Karpas-422 (cell line): ENCODE measurements at regions not wholly inside any gene's neighbourhood (a gene's known extent, or its start where the extent isn't known, plus 50 kb on each side); places are given as distances from the start of the nearest gene placed in this dataset.

Experiments used
- DNase-seq: peaks from one replicate; pipeline ENCODE4 v3.0.0-alpha.2; 2015
- H2AFZ ChIP-seq: fragments of 200-600 bp; sonication (generic); 2 replicates; pipeline ENCODE4 v1.6.1; 2014; ENCODE audit warnings: antibody characterized with exemption, low read length, mixed read lengths
- H3K27ac ChIP-seq: fragments of 200-600 bp; sonication (generic); 2 replicates; pipeline ENCODE4 v1.5.1; 2014; ENCODE audit warnings: mild to moderate bottlenecking, low read length, moderate library complexity
- H3K27me3 ChIP-seq: fragments of 200-600 bp; sonication (generic); 2 replicates; pipeline ENCODE4 v1.6.1; 2014; ENCODE audit warnings: low read length, mixed read lengths
- H3K36me3 ChIP-seq: fragments of 200-600 bp; sonication (generic); 2 replicates; pipeline ENCODE4 v1.6.1; 2014; ENCODE audit warnings: low read length, mixed read lengths; ENCODE audit not compliant: insufficient read depth
- H3K4me1 ChIP-seq: fragments of 200-600 bp; sonication (generic); 2 replicates; pipeline ENCODE4 v1.6.1; 2014; ENCODE audit warnings: mild to moderate bottlenecking, low read length, mixed read lengths
- H3K4me2 ChIP-seq: fragments of 200-600 bp; sonication (generic); 2 replicates; pipeline ENCODE4 v1.6.1; 2014; ENCODE audit warnings: low read length, low read depth, mild to moderate bottlenecking; ENCODE audit not compliant: poor library complexity, severe bottlenecking
- H3K4me3 ChIP-seq: fragments of 200-600 bp; sonication (generic); 2 replicates; pipeline ENCODE4 v1.5.1; 2014; ENCODE audit warnings: mild to moderate bottlenecking, antibody characterized with exemption, low read length, mixed read lengths
- H3K79me2 ChIP-seq: fragments of 200-600 bp; sonication (generic); 2 replicates; pipeline ENCODE4 v1.6.1; 2014; ENCODE audit warnings: mild to moderate bottlenecking, low read length, mixed read lengths
- H3K9ac ChIP-seq: fragments of 200-600 bp; sonication (generic); 2 replicates; pipeline ENCODE4 v1.6.0; 2014; ENCODE audit warnings: low read length
- H3K9me2 ChIP-seq: fragments of 200-600 bp; sonication (generic), shearing (Covaris generic); replicated peaks from 2 replicates; pipeline ENCODE4 v1.6.0; 2014; ENCODE audit warnings: mild to moderate bottlenecking, low read length, moderate library complexity; ENCODE audit not compliant: insufficient read depth
- H3K9me3 ChIP-seq: fragments of 300-700, 200-600 bp; sonication (generic); 2 replicates; pipeline ENCODE4 v1.6.1; 2014; ENCODE audit warnings: low read length, mixed read lengths
- H4K20me1 ChIP-seq: fragments of 200-600 bp; sonication (generic); 2 replicates; pipeline ENCODE4 v1.6.1; 2014; ENCODE audit warnings: mild to moderate bottlenecking, antibody characterized with exemption, low read length, low read depth; ENCODE audit not compliant: insufficient read depth

DNA sequence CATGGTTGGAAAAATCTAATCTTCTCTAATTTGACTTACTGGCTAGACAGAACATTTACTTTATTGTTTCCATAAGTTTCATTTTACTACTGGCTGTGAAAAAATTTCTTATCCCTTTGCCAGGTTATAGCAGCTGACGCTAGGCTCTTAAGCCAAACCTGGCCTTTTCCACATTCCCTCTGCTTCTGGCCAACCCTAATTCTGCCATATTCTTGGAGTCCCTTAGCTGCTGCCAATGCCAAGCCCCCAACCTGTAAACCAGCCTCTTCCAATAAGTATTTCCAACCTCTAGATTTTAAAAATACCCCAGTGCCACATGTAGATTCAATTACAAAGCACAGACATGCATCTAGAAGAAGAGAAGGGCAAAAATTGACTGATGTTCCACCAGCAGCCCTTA lies 452.3 kb upstream of the MEX3C start:
- H3K36me3 ChIP-seq: no peaks in the 10 kb centered on the region
- no peak overlapping the region for H3K4me3 ChIP-seq
- H3K9me2 ChIP-seq: no peaks in the 10 kb centered on the region
- H3K4me1 ChIP-seq: peaks cover 4% of the 10 kb centered on the region
- H2AFZ ChIP-seq: no peak overlapping the region
- H3K27me3 ChIP-seq: no peaks in the 10 kb centered on the region
- H3K79me2 ChIP-seq: no peaks in the 10 kb centered on the region
- H3K4me2 ChIP-seq: no peak overlapping the region
- no peak overlapping the region for H3K27ac ChIP-seq
- DNase-seq: no peak
- H4K20me1 ChIP-seq: no peaks in the 10 kb centered on the region
- H3K9me3 ChIP-seq: no peaks in the 10 kb centered on the region
- H3K9ac ChIP-seq: no peak overlapping the region

DNA sequence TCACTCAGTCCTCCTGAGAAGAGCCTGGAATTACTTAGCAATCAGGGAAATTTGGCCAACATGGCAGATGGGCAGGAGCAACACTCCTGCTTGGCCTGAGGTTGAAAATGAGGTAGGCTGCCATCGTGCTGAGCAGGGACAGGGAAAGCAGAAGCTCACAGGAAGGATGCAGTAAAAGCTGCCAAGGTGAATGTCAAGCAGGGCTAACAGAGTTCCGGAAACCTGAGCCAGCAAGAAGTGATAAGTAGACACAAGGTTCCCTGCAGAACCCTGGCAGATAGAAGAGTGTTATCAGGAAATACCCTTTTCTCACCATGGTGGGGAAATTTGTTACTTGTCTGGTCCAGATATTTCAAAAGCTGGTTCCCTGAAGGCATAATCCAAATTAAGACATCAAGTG lies 454.3 kb upstream of the MEX3C start:
- Histone ChIP-seq H4K20me1 (no peaks in the 10 kb centered on the region), H3K9me3 (no peaks in the 10 kb centered on the region), H3K27me3 (no peaks in the 10 kb centered on the region), H3K9ac (no peak overlapping the region), H3K27ac (no peak overlapping the region), H3K79me2 (no peaks in the 10 kb centered on the region), H3K4me1 (peaks cover 15% of the 10 kb centered on the region), H3K4me3 (no peak overlapping the region), H3K9me2 (no peaks in the 10 kb centered on the region), H3K36me3 (no peaks in the 10 kb centered on the region), H3K4me2 (no peak overlapping the region), H2AFZ (no peak overlapping the region)
- no peak for DNase-seq

DNA sequence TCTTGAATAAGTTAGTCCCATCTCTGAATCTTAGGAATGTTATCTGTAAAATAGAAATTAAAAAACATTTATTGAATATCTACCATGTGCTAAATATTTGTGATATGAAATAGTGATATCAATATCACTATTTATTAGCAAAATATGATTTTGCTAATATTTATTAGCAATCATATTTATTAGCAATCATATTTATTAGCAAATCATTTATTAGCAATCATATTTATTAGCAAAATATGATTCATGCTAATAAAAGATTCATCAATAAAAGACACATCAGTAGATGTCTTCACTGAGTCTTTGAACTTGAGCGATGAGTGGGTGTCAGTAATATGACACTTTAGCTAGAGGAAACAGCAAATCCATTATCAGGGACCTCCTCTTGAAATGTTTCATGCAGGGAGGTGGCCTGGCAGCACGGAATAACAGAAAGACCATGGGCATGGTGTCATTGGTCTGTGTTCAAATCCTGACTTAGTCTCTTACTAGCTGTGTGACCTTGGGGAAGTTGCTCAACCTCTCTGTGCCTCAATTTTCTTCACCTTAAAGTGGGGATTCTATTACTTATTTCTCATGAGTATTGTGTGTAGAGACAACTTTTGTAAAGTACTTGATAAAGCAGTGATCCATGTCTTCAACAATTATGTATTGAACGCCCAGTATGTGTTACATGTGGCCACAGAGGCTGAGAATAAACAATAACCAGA lies 456.2 kb upstream of the MEX3C start:
- Histone ChIP-seq H3K9me3 (no peaks in the 10 kb centered on the region), H3K27ac (no peak overlapping the region), H3K4me2 (no peak overlapping the region), H3K79me2 (no peaks in the 10 kb centered on the region), H3K9me2 (no peaks in the 10 kb centered on the region), H2AFZ (no peak overlapping the region), H3K27me3 (no peaks in the 10 kb centered on the region), H3K36me3 (no peaks in the 10 kb centered on the region), H3K9ac (no peak overlapping the region), H4K20me1 (no peaks in the 10 kb centered on the region), H3K4me1 (peaks cover 15% of the 10 kb centered on the region), H3K4me3 (no peak overlapping the region)
- DNase-seq: no peak

DNA sequence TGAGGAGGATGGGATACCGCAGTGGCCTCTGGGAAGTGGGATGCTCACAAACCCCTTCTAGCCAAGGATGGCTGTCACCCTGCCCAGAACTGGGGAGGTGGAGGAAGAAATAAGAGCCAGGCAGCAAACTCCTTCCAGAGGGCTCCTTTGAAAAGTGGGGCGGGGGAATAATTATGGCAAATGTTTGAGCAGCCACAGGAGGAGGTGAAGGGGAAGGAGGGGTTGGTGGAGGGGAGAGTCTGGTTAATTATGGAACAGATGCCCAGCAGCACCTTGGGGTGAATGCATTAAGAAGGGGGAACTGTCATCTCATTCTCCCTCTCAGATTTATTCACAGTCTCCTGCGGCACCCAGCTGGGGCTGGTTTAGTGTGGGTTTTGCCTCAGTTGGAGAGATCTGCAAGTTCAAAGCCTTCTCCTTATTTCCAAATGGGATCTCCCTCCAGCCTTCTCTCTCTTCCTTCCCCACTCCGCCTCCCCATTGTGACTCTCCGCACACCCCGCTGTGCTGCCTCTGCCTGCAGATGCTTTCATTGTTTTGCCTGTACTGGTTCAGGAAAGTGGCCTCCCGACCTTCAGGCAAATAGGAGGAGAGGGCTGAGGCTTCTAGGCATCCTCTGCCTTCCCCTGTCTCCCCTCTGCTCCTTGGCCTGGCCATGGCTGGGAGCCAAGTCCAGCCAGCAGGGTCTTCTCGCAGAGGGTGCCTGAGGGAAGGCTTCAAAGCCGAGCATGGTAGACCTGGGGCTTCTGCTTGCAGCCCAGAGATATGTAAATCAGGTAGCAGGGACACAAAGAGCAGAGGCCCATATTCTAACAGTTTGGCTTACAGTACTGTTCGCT lies 457.2 kb upstream of the MEX3C start:
- no peaks in the 10 kb centered on the region for H3K36me3 ChIP-seq
- no peaks in the 10 kb centered on the region for H4K20me1 ChIP-seq
- no peaks in the 10 kb centered on the region for H3K27me3 ChIP-seq
- no peak overlapping the region for H3K27ac ChIP-seq
- H2AFZ ChIP-seq: no peak overlapping the region
- no peaks in the 10 kb centered on the region for H3K9me2 ChIP-seq
- no peak for DNase-seq
- no peak overlapping the region for H3K9ac ChIP-seq
- peaks cover 15% of the 10 kb centered on the region for H3K4me1 ChIP-seq
- H3K4me3 ChIP-seq: no peak overlapping the region
- no peaks in the 10 kb centered on the region for H3K9me3 ChIP-seq
- H3K4me2 ChIP-seq: no peak overlapping the region
- H3K79me2 ChIP-seq: no peaks in the 10 kb centered on the region

DNA sequence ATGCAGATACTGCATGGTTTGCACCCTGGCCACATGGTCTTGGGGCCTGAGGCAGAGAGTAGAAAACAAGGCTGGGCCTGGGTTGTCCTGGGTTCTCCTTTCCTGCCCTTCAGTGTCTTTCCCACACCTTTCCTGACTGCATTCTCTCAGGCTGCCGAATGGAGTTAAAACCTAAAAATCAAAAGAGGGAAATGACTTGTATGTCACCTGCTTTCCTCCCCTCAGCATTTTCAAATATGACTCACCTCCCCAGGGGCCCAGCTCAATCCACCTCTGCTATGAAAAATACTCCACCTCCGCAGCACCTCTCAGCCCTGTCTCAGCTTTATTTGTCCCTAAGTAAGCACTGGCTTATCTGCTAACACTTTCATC lies 457.8 kb upstream of the MEX3C start:
- H4K20me1 ChIP-seq: no peaks in the 10 kb centered on the region
- no peak overlapping the region for H3K4me2 ChIP-seq
- no peaks in the 10 kb centered on the region for H3K9me2 ChIP-seq
- peaks cover 15% of the 10 kb centered on the region for H3K4me1 ChIP-seq
- no peaks in the 10 kb centered on the region for H3K27me3 ChIP-seq
- H3K27ac ChIP-seq: no peak overlapping the region
- H2AFZ ChIP-seq: no peak overlapping the region
- H3K4me3 ChIP-seq: no peak overlapping the region
- no peaks in the 10 kb centered on the region for H3K9me3 ChIP-seq
- DNase-seq: no peak
- no peak overlapping the region for H3K9ac ChIP-seq
- H3K79me2 ChIP-seq: no peaks in the 10 kb centered on the region
- no peaks in the 10 kb centered on the region for H3K36me3 ChIP-seq

DNA sequence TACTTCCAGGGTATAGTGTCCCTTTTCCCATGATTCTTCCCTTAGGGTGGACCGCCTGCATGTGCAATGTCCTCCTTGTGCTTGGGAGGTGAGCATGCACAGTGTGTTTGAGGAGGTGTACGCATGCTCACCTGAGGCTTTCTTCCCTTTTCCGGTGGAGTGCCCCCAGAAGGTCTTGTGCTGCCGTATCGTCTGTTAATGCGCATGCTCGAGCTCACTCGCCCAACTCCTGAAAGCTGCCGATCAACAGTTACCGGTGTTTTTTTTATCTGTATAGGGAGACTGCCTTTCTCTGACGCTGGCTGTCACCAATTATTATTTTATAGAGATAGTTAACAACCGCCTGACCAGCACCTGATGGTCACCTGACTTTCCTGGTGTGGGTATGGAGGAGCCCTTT lies 458.8 kb upstream of the MEX3C start:
- Histone ChIP-seq H3K27me3 (no peaks in the 10 kb centered on the region), H3K27ac (no peak overlapping the region), H3K4me2 (no peak overlapping the region), H2AFZ (no peak overlapping the region), H3K4me3 (no peak overlapping the region), H3K9me2 (no peaks in the 10 kb centered on the region), H3K4me1 (peaks cover 15% of the 10 kb centered on the region), H3K9ac (no peak overlapping the region), H3K36me3 (no peaks in the 10 kb centered on the region), H4K20me1 (no peaks in the 10 kb centered on the region), H3K79me2 (no peaks in the 10 kb centered on the region), H3K9me3 (no peaks in the 10 kb centered on the region)
- no peak for DNase-seq

DNA sequence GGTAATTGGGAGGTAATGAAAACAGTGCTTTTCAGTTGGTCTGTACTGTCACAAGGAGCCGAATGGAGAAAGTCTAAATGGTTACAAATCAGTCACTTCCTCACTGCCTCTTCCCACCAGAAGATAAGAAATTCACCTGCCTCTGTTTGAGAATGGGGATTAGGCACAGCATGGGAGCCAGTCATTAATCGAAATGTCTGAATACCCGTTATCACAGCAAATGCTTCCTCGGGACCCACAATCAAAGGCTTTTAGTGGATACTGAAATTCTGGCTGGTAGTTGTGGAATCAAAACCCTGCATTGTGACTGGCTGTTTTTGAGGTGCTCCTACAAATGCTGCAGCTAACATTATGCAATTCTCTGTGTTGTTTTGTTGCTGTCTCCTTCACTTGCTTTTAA lies 461.0 kb upstream of the MEX3C start:
- Histone ChIP-seq H3K9me2 (no peaks in the 10 kb centered on the region), H3K27ac (no peak overlapping the region), H3K79me2 (no peaks in the 10 kb centered on the region), H3K4me1 (peaks cover 15% of the 10 kb centered on the region), H3K9ac (no peak overlapping the region), H4K20me1 (no peaks in the 10 kb centered on the region), H3K9me3 (no peaks in the 10 kb centered on the region), H3K4me2 (no peak overlapping the region), H3K27me3 (no peaks in the 10 kb centered on the region), H3K36me3 (no peaks in the 10 kb centered on the region), H3K4me3 (no peak overlapping the region), H2AFZ (no peak overlapping the region)
- DNase-seq: no peak

DNA sequence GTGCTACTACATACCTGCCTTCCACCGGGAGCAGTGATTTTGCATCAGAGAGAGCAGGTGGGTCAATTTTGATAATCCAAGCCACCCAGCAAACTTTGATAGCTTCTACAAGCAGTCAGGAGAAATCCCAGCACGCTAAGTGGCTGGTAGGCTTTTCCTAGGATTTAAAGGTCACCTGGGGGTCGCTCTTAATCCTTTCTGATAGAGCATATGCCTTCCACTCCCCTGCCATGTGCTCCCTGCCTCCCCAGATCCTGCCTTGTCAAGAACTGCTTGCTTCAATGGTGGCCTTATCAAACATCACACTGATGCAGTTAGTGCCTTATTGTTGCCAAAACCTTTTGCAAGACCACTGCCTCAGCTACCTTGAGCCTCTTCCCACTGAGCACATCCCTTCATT lies 462.3 kb upstream of the MEX3C start:
- no peaks in the 10 kb centered on the region for H3K9me2 ChIP-seq
- H3K4me2 ChIP-seq: no peak overlapping the region
- no peaks in the 10 kb centered on the region for H3K79me2 ChIP-seq
- H3K27me3 ChIP-seq: no peaks in the 10 kb centered on the region
- DNase-seq: no peak
- H3K4me1 ChIP-seq: peaks cover 10% of the 10 kb centered on the region
- H2AFZ ChIP-seq: no peak overlapping the region
- H3K36me3 ChIP-seq: no peaks in the 10 kb centered on the region
- no peaks in the 10 kb centered on the region for H3K9me3 ChIP-seq
- no peak overlapping the region for H3K9ac ChIP-seq
- H3K27ac ChIP-seq: no peak overlapping the region
- H3K4me3 ChIP-seq: no peak overlapping the region
- no peaks in the 10 kb centered on the region for H4K20me1 ChIP-seq
